GM18873 (cell line): ENCODE measurements at regions not wholly inside any gene's neighbourhood (a gene's known extent, or its start where the extent isn't known, plus 50 kb on each side); places are given as distances from the start of the nearest gene placed in this dataset.

ENCODE experiments used
- ATAC-seq: cut with Tn5 transposase; IDR thresholded peaks from one replicate; pipeline ENCODE4 v1.9.1; 2021; ENCODE audit warnings: mild to moderate bottlenecking, moderate library complexity, moderate number of reproducible peaks; ENCODE audit not compliant: unreplicated experiment, low FRiP score

DNA sequence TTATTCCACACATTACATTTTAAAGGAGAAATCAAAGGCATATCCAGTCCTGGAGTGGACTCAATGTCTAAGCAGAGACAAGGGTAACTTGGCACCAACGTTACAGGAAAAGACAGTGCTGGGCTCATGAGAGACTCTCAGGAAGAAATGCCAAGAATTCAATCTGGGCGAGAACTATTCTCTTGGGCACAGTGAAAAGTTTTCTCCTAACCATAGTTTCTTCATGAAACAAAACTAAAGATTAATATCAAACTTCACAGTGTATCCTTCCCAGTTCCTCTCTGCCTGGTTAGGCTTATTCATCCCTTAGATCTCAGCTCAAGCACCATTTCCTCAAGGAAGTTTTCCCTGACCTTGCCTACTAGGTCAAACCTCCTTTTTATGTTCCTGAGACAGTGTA lies 109.4 kb upstream of the TLL1 start:
- no peak for ATAC-seq

DNA sequence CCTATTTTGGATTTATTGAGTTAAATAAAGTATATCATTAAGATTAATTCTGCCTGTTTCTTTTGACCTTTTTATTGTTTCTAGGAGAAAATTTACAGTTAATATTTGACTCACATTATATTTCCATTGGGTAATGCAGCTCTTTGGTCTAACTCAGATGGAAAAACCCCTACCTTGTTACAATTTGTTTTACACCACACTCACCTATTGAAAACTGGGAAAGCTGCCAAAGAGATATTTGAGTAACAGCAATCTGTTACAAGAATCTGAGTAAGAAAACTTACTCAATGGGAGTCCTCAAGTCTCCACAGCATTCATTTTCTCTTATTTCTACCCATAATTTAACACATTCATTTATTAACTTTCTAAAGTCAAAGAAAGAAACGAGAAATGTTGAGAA lies 108.0 kb upstream of the TLL1 start:
- ATAC-seq = no peak

DNA sequence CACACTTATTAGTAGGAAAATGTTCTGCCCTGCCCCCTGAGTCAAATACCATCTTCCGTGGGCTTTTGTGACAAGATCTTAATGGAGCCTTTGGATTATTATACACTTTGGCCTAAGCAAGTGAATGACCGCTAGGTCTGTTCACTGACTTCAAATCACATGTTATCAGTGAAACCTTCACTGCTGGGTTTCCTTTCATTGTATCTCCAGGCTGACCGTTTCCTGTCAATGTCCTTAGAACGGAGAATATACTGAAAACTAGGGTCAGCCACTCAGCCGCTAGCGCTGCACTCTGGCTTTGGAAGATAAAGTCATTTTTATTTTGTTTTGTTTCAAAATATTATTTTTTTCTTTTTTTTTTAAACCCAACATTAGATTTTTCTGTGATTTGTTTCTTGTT lies 107.0 kb upstream of the TLL1 start:
- ATAC-seq = no peak

DNA sequence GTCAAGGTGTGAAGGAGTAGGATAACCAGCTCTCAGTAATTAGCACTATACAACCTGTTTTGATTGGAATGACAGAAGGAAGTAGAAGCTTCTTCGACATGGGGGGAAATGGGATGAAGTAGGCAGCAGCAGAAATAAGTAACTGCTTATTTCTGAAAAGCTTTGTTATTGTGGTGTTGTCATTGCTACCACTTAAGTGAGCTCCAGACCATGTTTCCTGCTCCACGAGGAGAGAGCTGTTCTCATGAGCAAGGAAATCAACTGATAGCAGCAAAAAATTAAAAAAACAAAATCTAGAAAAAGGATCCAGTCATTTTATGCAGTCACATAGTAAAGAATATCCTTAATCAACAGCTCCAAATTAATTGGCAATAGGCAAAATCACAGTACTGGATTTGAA lies 106.1 kb upstream of the TLL1 start:
- no peak for ATAC-seq

DNA sequence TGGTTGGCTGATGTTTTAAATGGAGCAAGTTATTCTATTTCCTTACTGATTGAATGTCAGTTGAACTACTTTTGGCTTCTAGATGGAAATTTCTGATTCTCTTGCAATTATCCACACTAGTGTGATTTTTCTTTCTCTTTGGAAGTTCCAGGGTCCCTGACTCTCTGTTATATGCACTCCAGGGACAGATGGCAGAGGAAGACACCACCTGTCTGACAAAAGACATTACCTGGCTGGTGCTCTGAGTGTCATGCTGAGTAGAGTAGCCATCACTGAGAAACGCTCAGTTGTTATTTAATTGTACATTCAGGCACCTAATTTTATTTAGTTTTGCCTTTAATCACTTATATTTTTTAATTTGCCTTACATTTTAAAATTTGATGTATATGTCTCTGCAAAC lies 105.4 kb upstream of the TLL1 start:
- no peak for ATAC-seq

DNA sequence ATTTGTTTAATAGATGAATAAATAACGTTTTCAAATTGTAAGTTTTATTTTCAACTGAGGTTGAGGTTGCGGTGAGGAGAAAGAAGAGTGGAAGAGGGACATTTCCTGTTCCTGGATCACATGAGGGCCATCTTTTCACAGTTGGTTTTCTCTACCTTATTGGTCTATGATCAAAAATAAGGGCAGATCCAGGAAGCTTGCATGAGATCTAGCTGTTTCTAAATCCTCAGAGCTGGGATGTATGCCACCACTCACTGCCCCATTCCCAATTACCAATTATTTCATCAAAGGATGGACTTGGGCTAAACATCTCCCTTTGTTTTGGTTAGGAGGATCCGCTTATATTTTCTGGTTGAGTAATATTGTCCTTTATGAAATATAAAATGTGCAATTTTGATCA lies 104.8 kb upstream of the TLL1 start:
- ATAC-seq = no peak

DNA sequence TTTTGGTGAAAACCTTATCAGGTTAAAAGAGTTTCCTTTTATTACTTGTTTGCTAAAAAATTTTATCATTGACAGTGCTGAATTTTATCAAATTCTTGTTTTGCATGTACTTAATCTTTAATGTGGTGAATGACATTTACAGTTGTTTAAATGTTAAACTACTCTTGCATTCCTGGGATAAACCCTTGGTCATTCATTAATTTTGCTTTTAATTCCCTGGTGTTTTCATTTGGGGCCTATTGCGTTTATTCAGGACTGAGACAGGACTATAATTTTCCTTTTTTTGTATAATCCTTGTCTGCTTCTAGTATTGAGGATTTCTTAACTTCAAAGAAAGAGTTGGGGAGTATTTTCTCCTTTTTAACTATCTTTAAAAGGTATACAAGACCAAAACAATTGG lies 98.7 kb upstream of the TLL1 start:
- ATAC-seq = no peak

DNA sequence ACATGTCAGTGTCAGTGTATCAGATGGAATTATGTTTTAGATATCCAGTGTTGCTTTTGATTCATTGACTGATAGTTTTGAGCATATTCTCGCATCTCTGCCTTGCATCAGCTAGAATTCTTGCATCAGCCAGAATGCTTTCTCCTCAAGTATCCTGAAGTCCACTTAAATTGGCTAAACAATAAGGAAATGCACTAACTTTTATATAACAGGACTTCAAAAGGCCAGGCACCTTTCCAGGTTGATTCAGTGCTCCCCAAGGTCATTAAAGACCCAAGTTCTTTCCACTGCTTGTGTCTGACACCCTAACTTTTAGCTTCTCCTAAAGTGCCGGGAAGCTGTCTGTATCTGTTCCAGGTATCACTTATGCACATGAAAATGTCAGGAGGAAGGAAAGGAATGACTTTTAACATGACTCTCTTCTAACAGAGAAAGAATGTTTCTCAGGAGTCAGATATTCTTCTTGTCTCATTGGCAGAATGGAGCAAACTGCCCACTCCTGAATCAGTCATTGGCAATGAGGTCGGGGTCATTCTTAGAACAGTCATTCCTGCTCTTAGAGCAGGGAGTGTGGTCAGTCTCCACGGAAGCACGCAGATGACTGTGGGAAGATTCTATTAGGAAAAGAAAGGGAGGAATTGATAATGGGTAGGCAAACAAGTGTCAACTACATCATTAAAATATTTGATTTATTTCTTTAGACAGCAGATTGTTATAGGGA lies 92.9 kb upstream of the TLL1 start:
- no peak for ATAC-seq

DNA sequence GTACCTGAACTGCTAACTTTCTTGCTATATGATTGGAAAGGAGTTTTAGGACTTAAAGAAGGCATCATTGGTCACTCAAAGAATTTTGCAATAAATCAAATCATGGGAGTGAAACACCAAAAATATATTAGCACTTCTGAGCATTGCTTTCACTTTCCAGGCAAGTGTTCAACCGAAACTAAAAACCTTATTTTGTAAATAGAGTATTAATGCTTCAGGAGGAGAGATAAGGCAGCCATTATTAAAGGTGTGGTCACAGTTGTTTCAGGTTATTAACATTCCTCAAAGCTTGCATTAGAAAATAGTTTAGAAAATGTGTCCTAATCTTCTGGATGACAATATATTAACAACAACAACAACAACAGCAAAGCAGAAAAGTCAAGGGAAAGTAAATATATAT lies 92.3 kb upstream of the TLL1 start:
- ATAC-seq = no peak

DNA sequence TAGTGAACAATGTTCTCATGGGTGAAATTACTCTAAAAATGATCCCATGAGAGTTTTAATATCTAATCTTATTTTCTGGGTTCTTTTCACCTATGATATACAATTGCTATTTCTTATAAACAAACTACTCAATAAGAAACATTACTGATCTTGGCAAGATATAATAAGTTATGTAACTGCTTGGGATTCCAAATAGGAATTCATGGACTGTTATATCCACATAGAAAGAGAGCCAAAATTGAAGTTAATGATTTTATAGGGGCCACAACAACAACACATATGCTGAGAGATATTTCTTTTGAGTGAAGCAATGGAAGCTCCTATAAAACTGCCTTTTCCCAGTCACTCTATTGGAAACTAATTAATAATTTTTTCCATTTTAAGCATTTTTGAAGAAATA lies 90.4 kb upstream of the TLL1 start:
- no peak for ATAC-seq

DNA sequence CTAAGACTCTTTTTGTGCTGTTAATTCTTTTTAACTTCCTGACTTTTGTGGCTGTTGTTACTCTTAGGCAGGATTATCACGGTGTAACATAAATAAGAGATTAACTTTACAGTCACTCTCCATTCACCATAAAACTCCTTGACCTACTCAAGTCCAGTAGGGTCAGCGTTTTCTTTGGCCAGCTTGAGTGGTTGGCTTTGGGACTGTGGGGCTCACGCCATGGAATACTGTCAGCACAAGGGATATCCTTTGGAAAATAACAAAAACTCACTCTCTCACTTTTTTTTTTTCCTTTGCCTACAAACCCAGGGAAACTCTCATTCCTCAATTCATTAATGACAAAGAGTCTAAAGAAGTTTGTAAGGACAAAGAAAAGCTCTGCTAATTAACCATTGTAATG lies 89.4 kb upstream of the TLL1 start:
- no peak for ATAC-seq

DNA sequence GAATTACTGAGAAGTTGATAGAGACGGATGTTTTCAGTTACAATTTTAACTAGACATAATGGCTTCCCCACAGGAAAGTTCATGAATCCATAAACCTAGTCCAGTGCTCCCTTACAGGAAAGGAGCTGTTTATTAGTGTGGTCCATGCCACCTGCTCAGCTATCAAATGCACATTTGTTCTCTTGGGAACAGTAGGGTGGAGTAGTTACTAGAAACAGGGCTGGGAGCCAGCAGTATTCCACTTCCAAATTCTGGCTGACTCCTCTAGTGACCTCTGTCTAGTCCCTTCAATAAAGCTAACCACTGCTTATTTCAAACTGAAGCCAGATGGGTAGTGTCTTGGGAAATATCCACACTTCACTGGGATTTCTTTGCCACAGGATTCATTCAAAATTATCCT lies 88.4 kb upstream of the TLL1 start:
- ATAC-seq = no peak

DNA sequence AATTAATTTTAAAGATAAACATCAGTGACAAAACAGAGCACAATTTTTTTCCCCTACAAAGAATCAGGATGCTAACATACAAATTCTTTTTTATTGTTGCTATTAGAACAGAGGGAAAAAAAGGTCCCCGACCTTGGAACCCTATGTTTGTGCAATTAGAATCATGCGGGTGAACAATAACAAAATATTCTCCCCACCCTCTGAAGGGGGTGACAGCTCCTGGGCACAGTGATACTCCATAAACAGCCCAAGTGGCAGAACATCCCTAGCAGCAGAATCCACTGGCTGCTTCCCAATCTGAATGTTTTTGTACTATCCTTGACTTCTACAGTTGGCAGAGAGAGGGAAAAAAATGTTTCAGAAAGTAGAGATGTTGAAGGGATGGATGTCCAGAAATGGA lies 87.7 kb upstream of the TLL1 start:
- ATAC-seq = no peak

DNA sequence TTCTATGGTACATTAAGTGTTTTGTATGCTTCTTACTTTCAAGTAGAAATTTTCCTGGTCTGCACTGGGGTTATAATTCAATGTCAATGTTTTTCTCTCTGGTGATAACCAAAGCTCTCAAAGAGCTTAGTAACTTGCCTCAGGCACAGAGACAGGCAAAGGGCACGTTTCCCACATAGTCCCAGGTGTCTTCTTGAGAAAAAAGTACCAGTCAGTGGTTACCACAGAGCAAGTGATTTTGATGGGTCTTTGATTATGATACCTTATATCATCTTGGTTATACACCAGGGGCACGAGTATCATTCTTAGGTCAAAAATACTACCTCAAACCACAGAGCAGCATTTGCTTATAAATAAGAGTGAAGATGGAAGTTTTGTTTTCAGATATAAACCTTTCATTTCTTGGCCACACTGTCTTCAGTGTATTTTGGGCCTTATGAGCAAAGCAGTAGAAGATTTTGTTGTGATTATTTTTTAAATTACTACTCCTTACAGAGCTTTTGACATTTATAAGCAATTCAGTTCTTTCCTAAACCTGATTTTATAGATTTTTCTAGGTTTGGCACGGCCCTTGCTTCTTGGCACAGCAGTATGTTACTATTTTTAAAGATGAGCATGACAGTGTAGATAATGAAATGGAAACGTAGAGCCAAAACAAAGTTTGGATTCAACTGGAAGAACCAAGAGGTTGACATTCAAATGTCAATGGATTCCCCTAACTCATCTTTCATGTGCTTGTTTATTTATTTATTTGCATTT lies 85.3 kb upstream of the TLL1 start:
- ATAC-seq = no peak

DNA sequence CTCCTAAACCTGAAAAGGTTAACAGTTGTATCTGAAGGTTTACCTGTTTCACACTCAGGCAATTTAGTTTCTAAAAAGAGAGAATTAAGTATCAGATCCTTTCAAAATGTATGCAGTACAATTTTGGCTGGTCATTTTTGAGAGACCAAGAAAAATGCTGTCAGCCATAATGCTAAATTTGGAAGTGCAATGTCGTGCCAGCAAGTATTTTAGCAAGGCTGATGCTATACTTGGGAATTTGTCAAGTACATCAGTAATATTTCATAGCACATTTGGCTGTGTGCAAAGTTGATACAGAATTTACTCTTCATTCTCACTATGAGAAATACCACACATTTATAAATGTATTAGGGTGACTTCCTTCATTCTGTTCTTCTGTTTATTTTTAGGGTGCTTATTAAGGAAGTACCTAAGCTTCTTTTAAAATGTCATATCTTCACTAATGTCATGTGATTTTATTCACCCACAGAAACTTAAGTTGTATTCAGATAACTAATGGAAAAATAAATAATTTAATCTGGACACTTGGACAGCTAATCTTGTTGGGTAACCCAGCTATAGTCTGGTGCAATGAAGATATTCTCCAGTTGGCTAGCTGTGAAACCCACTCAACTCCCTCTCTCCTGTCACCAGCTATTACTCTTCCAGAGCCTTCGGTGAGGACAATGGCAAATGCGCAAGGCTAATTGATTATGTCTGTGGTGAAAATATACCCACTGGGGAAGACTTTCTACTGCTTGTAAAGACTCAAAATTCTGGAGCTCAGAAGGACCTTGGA lies 84.2 kb upstream of the TLL1 start:
- no peak for ATAC-seq

DNA sequence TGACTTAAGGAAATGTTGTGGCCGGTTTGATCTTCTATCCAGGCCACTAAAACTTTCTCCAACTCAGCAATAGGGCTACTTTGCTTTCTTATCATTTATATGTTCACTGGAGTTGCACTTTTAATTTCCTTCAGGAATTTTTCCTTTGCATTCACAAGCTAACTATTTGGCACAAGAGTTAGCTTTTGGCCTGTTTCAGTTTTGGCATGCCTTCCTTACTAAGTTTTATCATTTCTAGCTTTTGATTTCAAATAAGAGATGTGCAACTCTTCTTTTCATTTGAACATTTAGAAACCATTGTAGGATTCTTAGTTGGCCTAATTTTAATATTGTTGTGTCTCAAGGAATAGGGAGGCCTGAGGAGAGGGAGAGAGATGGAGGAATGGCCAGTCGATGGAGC lies 79.8 kb upstream of the TLL1 start:
- no peak for ATAC-seq

DNA sequence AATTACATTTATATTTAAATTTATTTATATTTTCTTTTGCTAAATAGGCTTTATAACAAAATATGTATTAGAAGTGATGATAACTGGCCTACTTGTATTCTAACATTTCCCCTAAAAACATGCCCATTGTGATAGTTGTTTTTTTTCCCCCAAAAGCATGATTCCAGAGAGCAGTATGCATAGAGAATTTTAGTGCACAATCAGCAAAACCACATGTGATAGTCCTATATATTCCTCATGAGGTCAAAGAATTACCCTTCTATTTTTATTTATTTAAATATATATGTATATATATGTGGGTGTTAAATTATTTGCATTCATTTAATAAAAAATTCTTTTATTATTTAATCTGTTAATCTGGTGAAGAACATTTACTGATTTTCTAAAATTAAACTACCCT lies 78.2 kb upstream of the TLL1 start:
- ATAC-seq = no peak

DNA sequence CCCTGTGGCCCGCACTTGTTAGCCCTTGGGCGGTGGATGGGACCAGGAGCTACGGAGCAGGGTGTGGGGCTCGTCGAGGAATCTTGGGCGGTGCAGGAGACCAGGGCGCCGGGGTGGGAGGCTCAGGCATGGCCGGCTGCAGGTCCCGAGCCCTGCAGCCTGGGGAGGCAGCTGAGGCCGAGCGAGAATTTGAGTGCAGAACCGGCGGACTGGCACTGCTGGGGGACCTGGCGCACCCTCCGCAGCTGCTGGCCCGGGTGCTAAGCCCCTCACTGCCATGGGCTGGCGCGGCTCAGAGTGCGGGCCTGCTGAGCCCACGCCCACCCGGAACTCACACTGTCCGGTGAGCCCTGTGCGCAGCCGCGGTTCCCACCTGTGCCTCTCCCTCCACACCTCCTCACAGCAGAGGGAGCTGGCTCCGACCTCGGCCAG lies 73.6 kb upstream of the TLL1 start:
- no peak for ATAC-seq

DNA sequence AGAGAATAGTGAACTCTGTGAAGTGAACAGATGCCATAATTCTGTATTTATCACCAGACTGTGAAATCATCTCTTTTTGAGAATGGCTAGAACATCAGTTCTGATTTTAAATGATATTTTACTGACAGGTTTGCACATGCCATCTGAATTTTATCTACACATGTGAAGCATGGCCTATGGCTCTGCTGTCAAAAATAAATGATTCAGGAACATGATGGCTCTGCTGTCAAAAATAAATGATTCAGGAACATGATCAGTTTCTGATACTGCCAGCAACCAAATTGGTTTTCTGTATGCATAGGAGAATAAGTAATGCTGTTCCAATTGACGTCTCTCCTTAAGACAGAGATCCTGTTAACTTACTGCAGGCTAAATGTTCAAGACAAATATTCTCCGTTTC lies 70.6 kb upstream of the TLL1 start:
- no peak for ATAC-seq

DNA sequence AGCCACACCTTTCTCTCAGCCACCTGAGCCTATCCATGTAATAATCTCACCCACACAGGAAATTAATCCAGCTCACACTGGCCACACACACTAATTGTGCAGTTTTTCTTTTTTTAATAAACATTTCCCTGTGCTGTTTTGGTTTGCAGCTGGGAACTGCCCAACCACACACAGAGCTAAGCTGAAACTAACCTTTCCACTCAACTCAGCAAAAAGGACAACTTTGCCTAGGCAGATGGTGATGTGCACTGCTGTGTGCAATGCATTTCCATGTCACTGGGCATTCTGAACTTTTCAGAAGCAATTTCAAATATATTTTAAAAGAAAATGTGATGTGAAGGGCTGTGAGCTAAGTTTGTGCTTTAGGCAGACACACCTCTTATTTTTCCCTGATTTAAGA lies 70.0 kb upstream of the TLL1 start:
- ATAC-seq = no peak

DNA sequence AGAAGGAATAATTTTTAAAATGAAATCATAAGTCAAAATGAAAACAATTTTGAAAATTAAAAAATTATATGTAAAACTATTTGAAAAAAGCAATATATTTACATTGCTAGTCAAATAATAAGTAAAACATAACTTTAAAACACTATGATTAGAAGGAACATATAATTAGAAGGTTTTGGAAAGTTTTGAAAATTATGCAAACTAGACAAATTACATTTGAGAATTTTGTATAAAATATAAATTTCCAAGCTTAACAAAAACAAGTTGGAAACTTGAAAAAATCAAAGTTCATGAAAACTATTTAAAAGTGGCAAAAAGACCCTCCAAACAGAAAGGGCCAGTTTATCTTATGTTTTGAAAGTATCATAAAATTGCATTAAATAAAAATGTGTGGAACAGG lies 67.6 kb upstream of the TLL1 start:
- ATAC-seq = no peak

DNA sequence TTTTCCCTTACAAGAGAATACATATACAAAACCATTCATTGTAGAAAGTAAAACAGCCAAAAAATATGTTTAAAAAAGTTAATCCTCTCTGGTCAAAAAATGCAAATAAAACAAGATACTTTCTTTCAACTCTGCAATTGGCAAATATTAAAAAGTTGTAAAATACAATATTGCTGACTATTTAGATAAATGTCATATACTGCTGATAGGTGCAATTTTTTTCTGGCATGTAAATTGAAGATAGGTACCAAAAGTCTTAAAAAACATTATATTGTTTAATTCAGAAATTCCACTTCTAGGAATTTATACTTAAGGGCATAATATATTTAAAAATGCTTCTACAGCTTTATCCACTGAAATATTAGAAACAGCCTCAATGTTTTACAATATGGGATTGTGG lies 66.4 kb upstream of the TLL1 start:
- ATAC-seq = no peak
